Loucy (cell line): ENCODE measurements at regions not wholly inside any gene's neighbourhood (a gene's known extent, or its start where the extent isn't known, plus 50 kb on each side); places are given as distances from the start of the nearest gene placed in this dataset.

ENCODE experiments used
- H2AFZ ChIP-seq: fragments of 200-600 bp; sonication (generic); 2 replicates; pipeline ENCODE4 v1.6.0; 2016; ENCODE audit warnings: antibody characterized with exemption, mild to moderate bottlenecking, low read length, moderate library complexity
- H3F3A ChIP-seq: fragments of 200-600 bp; 2 replicates; pipeline ENCODE4 v1.6.0; 2016; ENCODE audit warnings: antibody characterized with exemption, low read depth, mild to moderate bottlenecking
- H3K27me3 ChIP-seq: fragments of 200-600 bp; sonication (generic); 2 replicates; pipeline ENCODE4 v1.6.1; 2014; ENCODE audit warnings: low read length, mild to moderate bottlenecking; ENCODE audit not compliant: insufficient read depth, poor library complexity, severe bottlenecking
- H3K36me3 ChIP-seq: fragments of 200-600 bp; sonication (generic); 2 replicates; pipeline ENCODE4 v1.6.1; 2016; ENCODE audit warnings: low read length; ENCODE audit not compliant: insufficient read depth
- H3K4me1 ChIP-seq: fragments of 200-600 bp; sonication (generic); 2 replicates; pipeline ENCODE4 v1.5.1; 2014; ENCODE audit warnings: low read length, mild to moderate bottlenecking; ENCODE audit not compliant: insufficient read depth, poor library complexity, severe bottlenecking
- H3K4me2 ChIP-seq: fragments of 200-600 bp; sonication (generic); 2 replicates; pipeline ENCODE4 v1.6.0; 2014; ENCODE audit warnings: antibody characterized with exemption, low read length, low read depth, mild to moderate bottlenecking; ENCODE audit not compliant: poor library complexity, severe bottlenecking
- H3K4me3 ChIP-seq: fragments of 200-600 bp; sonication (generic); 2 replicates; pipeline ENCODE4 v1.5.1; 2014; ENCODE audit warnings: low read length, mild to moderate bottlenecking, mixed read lengths; ENCODE audit not compliant: poor library complexity, severe bottlenecking
- H3K79me2 ChIP-seq: fragments of 200-600 bp; sonication (generic); 2 replicates; pipeline ENCODE4 v1.6.1; 2014; ENCODE audit warnings: low read length; ENCODE audit not compliant: insufficient read depth
- H3K9ac ChIP-seq: fragments of 200-600 bp; sonication (generic); 2 replicates; pipeline ENCODE4 v1.6.0; 2014; ENCODE audit warnings: mild to moderate bottlenecking, low read depth, low read length, moderate library complexity; ENCODE audit not compliant: poor library complexity, severe bottlenecking
- H3K9me2 ChIP-seq: fragments of 200-600 bp; sonication (generic); replicated peaks from 2 replicates; pipeline ENCODE4 v1.6.1; 2016; ENCODE audit warnings: low read depth, low read length, mixed read lengths
- H3K9me3 ChIP-seq: fragments of 200-600 bp; sonication (generic); 2 replicates; pipeline ENCODE4 v1.6.1; 2014; ENCODE audit warnings: mild to moderate bottlenecking, antibody characterized with exemption, low read length, low read depth; ENCODE audit not compliant: insufficient read depth
- H4K20me1 ChIP-seq: fragments of 200-600 bp; sonication (generic); 2 replicates; pipeline ENCODE4 v1.6.0; 2014; ENCODE audit warnings: antibody characterized with exemption, low read length, mild to moderate bottlenecking; ENCODE audit not compliant: insufficient read depth, poor library complexity, severe bottlenecking
- CTCF ChIP-seq: fragments of 200-600 bp; sonication (generic); conservative IDR thresholded peaks from 2 replicates; pipeline ENCODE4 v1.5.1; 2014; ENCODE audit warnings: mild to moderate bottlenecking, antibody characterized with exemption, low read length
- EZH2phosphoT487 ChIP-seq: fragments of 200-600 bp; IDR thresholded peaks from 2 replicates; pipeline ENCODE4 v1.6.1; 2018; ENCODE audit warnings: antibody characterized with exemption, mild to moderate bottlenecking, moderate library complexity, borderline replicate concordance

GRCh38 chr5:173495225-173495904 lies 121.1 kb downstream of the BOD1 start:
- Histone ChIP-seq H3K4me2 (no peak overlapping the region), H2AFZ (no peak overlapping the region), H3F3A (no peaks in the 10 kb centered on the region), H3K9ac (no peak overlapping the region), H3K9me2 (no peaks in the 10 kb centered on the region), H3K9me3 (no peaks in the 10 kb centered on the region), H3K4me3 (no peak overlapping the region), H3K27me3 (no peaks in the 10 kb centered on the region), H3K4me1 (no peaks in the 10 kb centered on the region), H3K79me2 (no peaks in the 10 kb centered on the region), H4K20me1 (no peaks in the 10 kb centered on the region), H3K36me3 (no peaks in the 10 kb centered on the region)
- TF ChIP-seq EZH2phosphoT487 (no peak), CTCF (no peak)

GRCh38 chr5:173494446-173494845 lies 122.0 kb downstream of the BOD1 start:
- Histone ChIP-seq H3K36me3 (no peaks in the 10 kb centered on the region), H3K9me3 (no peaks in the 10 kb centered on the region), H3K27me3 (no peaks in the 10 kb centered on the region), H2AFZ (no peak overlapping the region), H3K4me3 (no peak overlapping the region), H3F3A (no peaks in the 10 kb centered on the region), H3K9me2 (no peaks in the 10 kb centered on the region), H3K4me1 (no peaks in the 10 kb centered on the region), H3K4me2 (no peak overlapping the region), H4K20me1 (no peaks in the 10 kb centered on the region), H3K9ac (no peak overlapping the region), H3K79me2 (no peaks in the 10 kb centered on the region)
- TF ChIP-seq EZH2phosphoT487 (no peak), CTCF (no peak)

- H3K27me3 ChIP-seq: no peaks in the 10 kb centered on the region
- no peak overlapping the region for H3K4me3 ChIP-seq
- H3K36me3 ChIP-seq: no peaks in the 10 kb centered on the region
- H3F3A ChIP-seq: no peaks in the 10 kb centered on the region
- H4K20me1 ChIP-seq: no peaks in the 10 kb centered on the region
- no peak overlapping the region for H2AFZ ChIP-seq
- H3K9me2 ChIP-seq: no peaks in the 10 kb centered on the region
- no peaks in the 10 kb centered on the region for H3K79me2 ChIP-seq
- H3K9me3 ChIP-seq: no peaks in the 10 kb centered on the region
- no peak overlapping the region for H3K4me2 ChIP-seq
- no peaks in the 10 kb centered on the region for H3K4me1 ChIP-seq
- no peak overlapping the region for H3K9ac ChIP-seq
- TF ChIP-seq CTCF (no peak), EZH2phosphoT487 (no peak)
These were observed 122.6 kb downstream of the BOD1 start for GRCh38 chr5:173493846-173494245.
